Thyroid gland (tissue), 4 donors: ENCODE measurements at regions not wholly inside any gene's neighbourhood (a gene's known extent, or its start where the extent isn't known, plus 50 kb on each side); places are given as distances from the start of the nearest gene placed in this dataset.

Experiments used
- CTCF ChIP-seq, 6 experiments: fragments of 200-600 bp in 3 of 6; fragments of 450-650 bp in 3 of 6; sonication (generic) in 3 of 6; IDR thresholded peaks; one replicate each; pipeline ENCODE4 v1.5.1; 2016 to 2019; ENCODE audit warnings: antibody characterized with exemption in 6 of 6, mild to moderate bottlenecking in 2 of 6, inconsistent platforms in 1 of 6, moderate library complexity in 1 of 6
- POLR2A ChIP-seq, 2 donors: fragments of 450-650 bp; IDR thresholded peaks; one replicate each; pipeline ENCODE4 v1.6.1; 2017; ENCODE audit warnings: antibody characterized with exemption in 2 of 2, mild to moderate bottlenecking in 2 of 2, moderate library complexity in 1 of 2

GRCh38 chr2:139949242-139949972 lies 1169.2 kb upstream of the NXPH2 start:
- no peak for TF ChIP-seq POLR2A (IDR thresholded peaks at IDR 0.05)
- no peak for TF ChIP-seq CTCF (IDR thresholded peaks at IDR 0.05)
